ENCODE measurements at regions not wholly inside any gene's neighbourhood (a gene's known extent, or its start where the extent isn't known, plus 50 kb on each side); places are given as distances from the start of the nearest gene placed in this dataset.
A peak's percentile ranks its signal among the peaks of the same experiment; 100 is the strongest.

DNA sequence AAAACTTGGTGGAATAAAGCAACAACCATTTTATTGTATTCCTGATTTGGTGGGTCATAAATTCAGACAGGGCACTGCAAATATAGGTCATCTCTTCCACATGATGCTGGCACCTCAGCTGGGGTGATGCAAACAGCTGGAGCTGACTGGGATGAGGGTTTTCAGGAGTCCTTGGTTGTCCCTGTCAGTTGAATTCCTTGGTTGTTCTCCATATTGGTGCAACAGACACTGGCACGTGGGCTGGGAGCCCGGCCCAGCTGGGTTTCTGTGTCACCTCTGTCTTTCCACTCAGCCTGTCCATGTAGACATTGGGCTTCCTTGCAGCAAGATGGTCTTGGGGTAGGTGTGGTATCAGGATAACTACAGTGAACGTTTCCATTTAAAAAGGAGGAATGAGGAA, 518.0 kb upstream of the MEF2C start:
- Histone ChIP-seq H3K27me3 (no peaks in the 10 kb centered on the region), H3K36me3 (no peaks in the 10 kb centered on the region), H3K4me1 (no peaks in the 10 kb centered on the region), H3K4me3 (no peak overlapping the region), H3K9me3 (no peaks in the 10 kb centered on the region), H3K27ac (no peak overlapping the region)
- intact Hi-C loops (cut with DNase I): no loop called here
- no peak for DNase-seq
- TF ChIP-seq POLR2AphosphoS5 (IDR thresholded peaks at IDR 0.05) (no peak), EP300 (IDR thresholded peaks at IDR 0.05) (no peak), POLR2A (IDR thresholded peaks at IDR 0.05) (no peak)
- TF ChIP-seq, protein P1, sequence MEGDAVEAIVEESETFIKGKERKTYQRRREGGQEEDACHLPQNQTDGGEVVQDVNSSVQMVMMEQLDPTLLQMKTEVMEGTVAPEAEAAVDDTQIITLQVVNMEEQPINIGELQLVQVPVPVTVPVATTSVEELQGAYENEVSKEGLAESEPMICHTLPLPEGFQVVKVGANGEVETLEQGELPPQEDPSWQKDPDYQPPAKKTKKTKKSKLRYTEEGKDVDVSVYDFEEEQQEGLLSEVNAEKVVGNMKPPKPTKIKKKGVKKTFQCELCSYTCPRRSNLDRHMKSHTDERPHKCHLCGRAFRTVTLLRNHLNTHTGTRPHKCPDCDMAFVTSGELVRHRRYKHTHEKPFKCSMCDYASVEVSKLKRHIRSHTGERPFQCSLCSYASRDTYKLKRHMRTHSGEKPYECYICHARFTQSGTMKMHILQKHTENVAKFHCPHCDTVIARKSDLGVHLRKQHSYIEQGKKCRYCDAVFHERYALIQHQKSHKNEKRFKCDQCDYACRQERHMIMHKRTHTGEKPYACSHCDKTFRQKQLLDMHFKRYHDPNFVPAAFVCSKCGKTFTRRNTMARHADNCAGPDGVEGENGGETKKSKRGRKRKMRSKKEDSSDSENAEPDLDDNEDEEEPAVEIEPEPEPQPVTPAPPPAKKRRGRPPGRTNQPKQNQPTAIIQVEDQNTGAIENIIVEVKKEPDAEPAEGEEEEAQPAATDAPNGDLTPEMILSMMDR (IDR thresholded peaks at IDR 0.05): no peak
- 90% methylated on average over 3 of the region's 3 CpGs for WGBS, 2 donors

DNA sequence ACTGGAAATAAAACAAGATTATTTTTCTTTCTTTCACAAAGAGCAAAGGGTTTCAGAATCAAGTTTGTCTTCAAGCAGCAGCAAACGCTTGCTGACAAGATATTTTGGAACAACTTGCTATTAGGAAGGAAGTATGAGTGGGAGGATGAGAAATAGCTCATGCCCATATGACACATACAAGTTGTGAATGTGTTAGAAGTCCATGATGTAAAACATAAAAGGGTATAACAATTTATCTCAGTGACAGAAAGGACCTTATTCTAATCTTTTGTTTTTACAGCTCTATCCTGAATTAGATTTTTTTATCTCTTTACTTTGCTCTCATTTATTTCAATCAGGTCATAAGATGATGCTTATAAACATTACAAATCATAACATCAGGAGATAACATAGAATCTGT, 516.6 kb upstream of the MEF2C start:
- Histone ChIP-seq H3K36me3 (no peaks in the 10 kb centered on the region), H3K27ac (no peak overlapping the region), H3K27me3 (no peaks in the 10 kb centered on the region), H3K4me1 (no peaks in the 10 kb centered on the region), H3K9me3 (no peaks in the 10 kb centered on the region), H3K4me3 (no peak overlapping the region)
- no peak for DNase-seq
- intact Hi-C loops (cut with DNase I): no loop called here
- 43 to 77% methylated on average over 1 of the region's 1 CpG for WGBS, 2 donors
- TF ChIP-seq EP300 (IDR thresholded peaks at IDR 0.05): no peak

DNA sequence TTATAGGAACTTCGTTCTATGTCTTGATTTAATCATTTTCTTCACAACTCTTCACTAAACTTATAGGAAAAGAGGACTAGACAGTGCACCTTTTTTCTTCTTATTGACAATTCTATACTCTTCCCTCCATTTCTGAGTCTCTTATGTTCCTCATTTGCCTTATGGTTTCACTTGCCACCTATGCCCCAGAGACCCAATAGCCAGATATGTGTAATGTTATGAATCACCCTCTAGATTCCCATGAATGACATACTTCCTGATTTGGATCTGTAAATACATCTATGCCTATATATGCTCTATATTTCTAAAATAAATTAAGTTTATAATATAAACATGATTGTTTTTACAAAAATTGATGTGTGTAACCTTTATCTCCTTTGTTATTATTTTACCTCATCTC, 514.1 kb upstream of the MEF2C start:
- H3K36me3 ChIP-seq: no peaks in the 10 kb centered on the region
- H3K27ac ChIP-seq: peak overlapping the region in 1 of 4 donors; percentile 17

DNA sequence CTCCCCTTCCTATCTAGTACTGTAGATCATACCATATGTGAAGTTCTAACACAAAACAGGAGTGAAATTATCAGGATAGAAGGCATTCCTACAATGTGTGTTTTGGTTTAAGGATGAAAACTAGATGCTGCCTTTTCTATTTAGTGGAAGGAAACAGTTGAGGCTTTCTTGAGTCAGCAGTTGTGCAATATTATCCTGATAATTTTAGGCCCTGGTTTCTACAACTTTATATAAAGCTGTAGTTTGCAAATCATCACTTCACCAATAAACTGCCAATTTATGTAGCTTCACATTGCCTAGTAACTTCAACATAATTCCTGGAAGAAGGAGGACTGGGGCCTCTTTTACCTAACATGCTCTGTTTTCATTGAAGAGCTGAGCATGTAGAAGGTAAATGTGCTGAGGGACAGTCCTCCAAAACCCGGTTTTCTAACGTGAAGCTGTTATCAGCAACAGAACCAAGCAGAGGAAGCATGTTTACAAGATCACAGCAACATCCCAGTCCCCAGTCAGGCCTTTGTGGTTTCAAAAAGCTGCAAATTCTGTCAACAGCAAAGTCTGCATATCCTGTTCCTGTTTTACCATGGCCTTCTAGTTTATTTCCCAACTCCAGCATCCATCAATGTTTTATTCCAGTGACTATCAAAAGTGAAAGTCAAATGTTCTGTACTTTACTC, 513.4 kb upstream of the MEF2C start:
- no peak for TF ChIP-seq POLR2A (IDR thresholded peaks at IDR 0.05)
- TF ChIP-seq, protein P1 (IDR thresholded peaks at IDR 0.05): no peak
- TF ChIP-seq POLR2AphosphoS5 (IDR thresholded peaks at IDR 0.05): no peak
- no peak for TF ChIP-seq EP300 (IDR thresholded peaks at IDR 0.05)
- intact Hi-C loops (cut with DNase I): no loop called here
- H3K4me3 ChIP-seq: no peak overlapping the region
- H3K27me3 ChIP-seq: no peaks in the 10 kb centered on the region
- DNase-seq: no peak
- H3K27ac ChIP-seq: peak overlapping the region in 1 of 4 donors; percentile 26
- H3K9me3 ChIP-seq: no peaks in the 10 kb centered on the region
- no peaks in the 10 kb centered on the region for H3K4me1 ChIP-seq
- H3K36me3 ChIP-seq: no peaks in the 10 kb centered on the region
- 17 to 49% methylated on average over 2 of the region's 2 CpGs for WGBS, 2 donors

More for the DNA sequence above, 514.1 kb upstream of the MEF2C start:
- H3K9me3 ChIP-seq: no peaks in the 10 kb centered on the region
- no peaks in the 10 kb centered on the region for H3K4me1 ChIP-seq
- TF ChIP-seq EP300 (IDR thresholded peaks at IDR 0.05): no peak
- TF ChIP-seq POLR2AphosphoS5 (IDR thresholded peaks at IDR 0.05): no peak
- no peak for TF ChIP-seq POLR2A (IDR thresholded peaks at IDR 0.05)
- TF ChIP-seq, protein P1 (IDR thresholded peaks at IDR 0.05): no peak
- WGBS, 2 donors: 64 to 93% methylated on average over 1 of the region's 1 CpG
- no peaks in the 10 kb centered on the region for H3K27me3 ChIP-seq
- no peak for DNase-seq
- intact Hi-C loops (cut with DNase I): no loop called here
- H3K4me3 ChIP-seq: no peak overlapping the region

DNA sequence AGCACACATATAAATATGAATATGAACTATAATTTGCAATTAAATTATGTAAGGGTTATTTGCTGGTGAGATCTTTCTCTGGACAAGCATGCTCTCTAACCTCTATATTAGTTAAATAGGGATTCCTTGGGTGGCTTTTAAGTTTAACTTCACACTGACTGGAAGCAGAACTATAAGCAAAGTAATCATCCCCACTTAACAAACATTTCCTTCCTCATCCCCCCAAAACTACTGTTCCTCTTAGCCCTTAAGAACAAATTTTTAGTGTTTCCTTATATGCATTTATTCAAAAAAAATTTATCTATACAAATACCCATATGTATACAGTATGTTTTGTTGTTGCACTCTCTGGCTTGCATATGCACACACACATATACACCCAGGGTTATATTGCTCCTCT, 512.1 kb upstream of the MEF2C start:
- intact Hi-C loops (cut with DNase I): no loop called here
- H3K4me3 ChIP-seq: no peak overlapping the region
- no peaks in the 10 kb centered on the region for H3K4me1 ChIP-seq
- no peak overlapping the region for H3K27ac ChIP-seq
- no peaks in the 10 kb centered on the region for H3K36me3 ChIP-seq
- no peaks in the 10 kb centered on the region for H3K27me3 ChIP-seq
- DNase-seq: no peak
- TF ChIP-seq POLR2AphosphoS5 (IDR thresholded peaks at IDR 0.05) (no peak), POLR2A (IDR thresholded peaks at IDR 0.05) (no peak), EP300 (IDR thresholded peaks at IDR 0.05) (no peak)
- TF ChIP-seq, protein P1 (IDR thresholded peaks at IDR 0.05): no peak
- no peaks in the 10 kb centered on the region for H3K9me3 ChIP-seq
